Aorta (tissue), 5 donors: ENCODE measurements at regions not wholly inside any gene's neighbourhood (a gene's known extent, or its start where the extent isn't known, plus 50 kb on each side); places are given as distances from the start of the nearest gene placed in this dataset.

Experiments
- ATAC-seq: fragments of 200-7000 bp; cut with Tn5 transposase; one replicate; pipeline ENCODE4 v1.9.1; 2022; ENCODE audit warnings: moderate library complexity; ENCODE audit not compliant: low FRiP score
- DNase-seq, 2 donors: peaks; one replicate each; pipeline ENCODE4 v3.0.0-alpha.2; 2020
- H3K27ac ChIP-seq, 2 donors: one replicate each; pipeline ENCODE4 v1.5.1; 2013; ENCODE audit warnings: low read length in 2 of 2, mild to moderate bottlenecking in 2 of 2, moderate library complexity in 2 of 2, control low read depth in 1 of 2, inconsistent platforms in 1 of 2, low read depth in 1 of 2
- H3K27me3 ChIP-seq, 2 donors: one replicate each; pipeline ENCODE4 v1.6.1; 2013; ENCODE audit warnings: control low read depth in 1 of 2, low read length in 1 of 2, mild to moderate bottlenecking in 1 of 2, moderate library complexity in 1 of 2; ENCODE audit not compliant: insufficient read depth in 2 of 2, control insufficient read depth in 1 of 2
- H3K36me3 ChIP-seq, 2 donors: one replicate each; pipeline ENCODE4 v1.6.1; 2013; ENCODE audit warnings: control low read depth in 1 of 2, low read length in 1 of 2, mild to moderate bottlenecking in 1 of 2; ENCODE audit not compliant: insufficient read depth in 2 of 2, control insufficient read depth in 1 of 2
- H3K4me1 ChIP-seq, 2 donors: one replicate each; pipeline ENCODE4 v1.6.1; 2013; ENCODE audit warnings: low read length in 2 of 2, control low read depth in 1 of 2, mild to moderate bottlenecking in 1 of 2, moderate library complexity in 1 of 2; ENCODE audit not compliant: insufficient read depth in 2 of 2, control insufficient read depth in 1 of 2
- H3K4me3 ChIP-seq, 2 donors: one replicate each; pipeline ENCODE4 v1.5.1; 2013; ENCODE audit warnings: low read length in 2 of 2, control low read depth in 1 of 2, mild to moderate bottlenecking in 1 of 2
- H3K9me3 ChIP-seq: one replicate; pipeline ENCODE4 v1.6.1; 2013; ENCODE audit warnings: mild to moderate bottlenecking, low read length; ENCODE audit not compliant: control insufficient read depth
- WGBS, 2 donors: extraction: QIAGEN DNeasy Blood & Tissue Kit; methylation state at CpG; one replicate each; pipeline ENCODE4 v1.1.7; 2013; 5-methylcytosine and 5-hydroxymethylcytosine counted together
- intact Hi-C, 2 donors: fragments of 100-400 bp; cut with DNase I; formaldehyde crosslinking; loops; one replicate each; pipeline versions ENCODE4 v1.14.2 to v1.15.0; 2022
- donor health status: healthy with polysubstance abuse.
- donor health status: Bipolar disorder and iron deficiency.
- donor health status: DM: no; HTN: no; CAD: no.
- donor health status: DM: no; HTN: no; CAD: no.
- donor health status: DM: yes; HTN: yes; CAD: no.

DNA sequence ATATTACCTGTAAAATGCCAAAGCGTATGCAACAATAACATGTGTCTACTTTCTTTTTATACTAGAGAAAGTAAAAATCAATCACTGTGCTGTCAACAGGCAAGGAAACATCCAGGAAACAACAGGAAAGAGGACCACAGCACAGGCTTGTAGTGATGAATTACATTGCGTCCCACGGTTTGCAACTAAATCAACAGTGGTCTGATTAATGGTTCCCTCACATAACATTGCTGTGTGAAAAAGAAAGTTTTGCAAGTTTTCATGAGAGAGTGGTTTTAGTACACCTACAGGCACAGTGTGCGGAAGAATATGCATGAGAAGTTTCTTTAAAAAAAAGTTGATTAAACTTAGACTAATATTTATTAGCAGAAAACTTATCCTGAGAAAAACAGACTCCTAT is 329.5 kb upstream of the HSF2 start:
- Histone ChIP-seq H3K4me1 (no peaks in the 10 kb centered on the region), H3K4me3 (no peak overlapping the region), H3K27ac (no peak overlapping the region), H3K36me3 (no peaks in the 10 kb centered on the region), H3K27me3 (no peaks in the 10 kb centered on the region), H3K9me3 (no peaks in the 10 kb centered on the region)
- intact Hi-C loops = no loop called here
- ATAC-seq (no peak), DNase-seq (no peak)
- WGBS, 2 donors = 52 to 57% methylated on average over 4 of the region's 4 CpGs

- Histone ChIP-seq H3K27me3 (no peaks in the 10 kb centered on the region), H3K9me3 (no peaks in the 10 kb centered on the region), H3K4me1 (no peaks in the 10 kb centered on the region), H3K36me3 (no peaks in the 10 kb centered on the region), H3K4me3 (no peak overlapping the region), H3K27ac (no peak overlapping the region)
- intact Hi-C loops = no loop called here
- WGBS, 2 donors = 88 to 94% methylated on average over 8 of the region's 8 CpGs
- no peak for ATAC-seq
- DNase-seq = no peak
These were observed 327.3 kb upstream of the HSF2 start for GRCh38 chr6:122072014-122072647.

GRCh38 chr6:122075084-122075838 is 324.2 kb upstream of the HSF2 start:
- no peaks in the 10 kb centered on the region for H3K27me3 ChIP-seq
- ATAC-seq (no peak), DNase-seq (no peak)
- no peaks in the 10 kb centered on the region for H3K9me3 ChIP-seq
- H3K4me1 ChIP-seq = no peaks in the 10 kb centered on the region
- intact Hi-C loops = no loop called here
- H3K36me3 ChIP-seq = no peaks in the 10 kb centered on the region
- H3K4me3 ChIP-seq = no peak overlapping the region
- no peak overlapping the region for H3K27ac ChIP-seq

DNA sequence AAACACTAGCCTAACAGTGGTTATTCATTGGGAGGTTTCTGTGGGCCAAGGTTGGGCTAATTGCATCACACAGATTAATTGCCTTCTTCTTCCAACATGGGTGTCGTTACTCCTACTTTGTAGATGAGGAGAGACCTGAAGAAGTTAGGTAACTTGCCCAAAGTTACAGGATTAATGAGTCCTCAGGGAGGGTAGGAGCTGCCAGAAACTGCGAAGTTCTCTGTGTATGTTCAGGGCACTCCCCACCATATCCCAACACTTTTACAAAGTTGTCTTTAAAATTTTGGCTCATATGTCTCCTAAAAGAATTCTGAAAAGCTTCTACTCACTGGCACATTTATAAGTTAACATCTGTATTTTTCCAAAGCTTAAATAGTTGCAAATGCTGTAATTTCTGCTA is 323.5 kb upstream of the HSF2 start:
- H3K9me3 ChIP-seq = no peaks in the 10 kb centered on the region
- ATAC-seq (peak; percentile 22), DNase-seq (no peak)
- H3K4me1 ChIP-seq = no peaks in the 10 kb centered on the region
- H3K36me3 ChIP-seq = no peaks in the 10 kb centered on the region
- intact Hi-C loops = no loop called here
- no peaks in the 10 kb centered on the region for H3K27me3 ChIP-seq
- no peak overlapping the region for H3K27ac ChIP-seq
- H3K4me3 ChIP-seq = no peak overlapping the region
- WGBS, 2 donors = 17 to 27% methylated on average over 2 of the region's 2 CpGs

DNA sequence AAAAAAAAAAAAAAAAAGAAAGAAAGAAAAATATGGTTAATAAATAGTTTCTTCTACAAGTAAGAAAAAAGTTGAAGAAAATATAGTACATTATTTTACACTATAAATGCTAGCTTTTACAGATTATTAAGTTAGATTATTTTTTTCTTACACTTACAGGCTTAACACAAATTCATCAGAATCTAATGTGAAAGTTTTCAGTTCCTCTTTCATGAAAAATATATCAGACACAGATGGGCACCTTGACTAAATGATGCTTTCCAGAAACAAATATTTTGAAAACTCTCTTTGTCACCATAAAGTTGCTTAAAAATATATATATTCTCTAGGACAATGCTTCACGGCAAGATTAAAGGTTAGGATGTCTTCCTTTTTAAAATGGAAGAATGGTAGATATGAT is 321.8 kb upstream of the HSF2 start:
- H3K36me3 ChIP-seq = no peaks in the 10 kb centered on the region
- no peak overlapping the region for H3K27ac ChIP-seq
- no peaks in the 10 kb centered on the region for H3K27me3 ChIP-seq
- no peaks in the 10 kb centered on the region for H3K9me3 ChIP-seq
- ATAC-seq = no peak
- intact Hi-C loops = no loop called here
- no peak for DNase-seq
- H3K4me1 ChIP-seq = no peaks in the 10 kb centered on the region
- no peak overlapping the region for H3K4me3 ChIP-seq
- 92 to 96% methylated on average over 1 of the region's 1 CpG for WGBS, 2 donors

DNA sequence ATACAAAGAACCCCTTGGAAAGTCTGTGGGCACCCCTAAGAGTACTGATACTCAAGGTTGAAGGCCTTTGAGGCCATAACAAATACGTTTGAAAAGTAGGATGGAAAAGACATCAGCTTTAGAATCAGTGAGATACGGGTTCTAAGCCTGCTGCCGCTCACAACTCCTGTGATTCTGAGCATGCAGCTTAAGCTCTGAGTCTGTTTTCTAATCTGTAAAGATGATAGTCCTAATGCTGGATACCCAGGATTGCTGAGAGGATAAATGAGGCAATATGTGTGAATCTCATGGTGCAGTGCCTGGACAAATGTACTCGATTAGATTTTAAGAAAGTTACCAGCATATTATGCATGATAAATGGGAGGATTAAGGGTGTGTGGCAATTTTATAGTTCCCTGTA is 321.0 kb upstream of the HSF2 start:
- no peaks in the 10 kb centered on the region for H3K9me3 ChIP-seq
- ATAC-seq (no peak), DNase-seq (no peak)
- intact Hi-C loops = no loop called here
- no peak overlapping the region for H3K4me3 ChIP-seq
- 73 to 80% methylated on average over 4 of the region's 4 CpGs for WGBS, 2 donors
- H3K27ac ChIP-seq = no peak overlapping the region
- H3K36me3 ChIP-seq = no peaks in the 10 kb centered on the region
- H3K27me3 ChIP-seq = no peaks in the 10 kb centered on the region
- no peaks in the 10 kb centered on the region for H3K4me1 ChIP-seq

- intact Hi-C loops = no loop called here
- WGBS, 2 donors = 35 to 41% methylated on average over 3 of the region's 3 CpGs
- Histone ChIP-seq H3K4me1 (no peaks in the 10 kb centered on the region), H3K36me3 (no peaks in the 10 kb centered on the region), H3K27ac (no peak overlapping the region), H3K9me3 (no peaks in the 10 kb centered on the region), H3K4me3 (no peak overlapping the region), H3K27me3 (no peaks in the 10 kb centered on the region)
- ATAC-seq (no peak), DNase-seq (no peak)
These were observed 319.5 kb upstream of the HSF2 start for GRCh38 chr6:122079916-122080315.

DNA sequence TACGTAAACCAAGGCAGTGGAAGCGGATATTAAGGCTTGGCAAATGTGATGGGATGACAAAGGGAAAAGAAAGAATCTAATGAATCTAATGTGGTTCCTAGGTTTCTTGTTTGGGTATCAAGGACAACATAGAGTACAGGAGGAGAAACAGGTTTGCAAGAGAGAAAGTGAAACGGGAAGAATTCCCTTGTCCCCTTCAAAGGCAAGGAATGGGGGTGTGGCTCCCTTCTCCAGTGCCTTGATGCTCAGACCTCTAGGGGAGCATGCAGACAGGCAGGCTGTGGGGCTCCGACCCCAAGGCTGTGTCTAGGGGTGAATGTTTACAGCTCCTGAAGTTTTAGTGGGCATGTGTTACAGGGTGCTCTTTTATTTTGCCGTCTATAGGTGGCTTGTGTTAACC is 317.5 kb upstream of the HSF2 start:
- intact Hi-C loops = no loop called here
- Histone ChIP-seq H3K36me3 (no peaks in the 10 kb centered on the region), H3K4me1 (no peaks in the 10 kb centered on the region), H3K27ac (no peak overlapping the region), H3K27me3 (no peaks in the 10 kb centered on the region), H3K9me3 (no peaks in the 10 kb centered on the region), H3K4me3 (no peak overlapping the region)
- WGBS, 2 donors = 83 to 85% methylated on average over 5 of the region's 5 CpGs
- DNase-seq = no peak
- ATAC-seq = no peak

DNA sequence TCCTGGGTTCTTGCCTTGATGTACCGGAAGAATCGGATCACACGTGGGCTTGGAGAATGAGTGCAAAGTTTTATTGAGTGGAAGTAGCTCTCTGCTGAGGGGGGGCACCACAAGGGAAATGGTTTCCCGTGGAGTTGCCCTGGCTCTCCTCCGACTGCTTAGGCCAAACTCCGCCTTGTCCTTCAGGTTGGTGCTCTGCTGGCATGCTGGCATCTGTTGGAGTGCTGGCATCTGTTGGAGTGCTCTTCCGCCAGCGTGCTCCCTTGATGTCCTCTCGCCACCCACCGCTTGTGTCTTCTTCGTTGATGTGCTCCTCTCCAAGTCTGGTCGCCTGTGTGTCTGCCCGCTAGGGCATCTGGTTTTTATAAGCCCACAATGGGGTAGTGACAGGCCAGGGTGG is 317.1 kb upstream of the HSF2 start:
- 89 to 91% methylated on average over 13 of the region's 13 CpGs for WGBS, 2 donors
- no peak overlapping the region for H3K4me3 ChIP-seq
- H3K27ac ChIP-seq = no peak overlapping the region
- no peaks in the 10 kb centered on the region for H3K36me3 ChIP-seq
- no peaks in the 10 kb centered on the region for H3K27me3 ChIP-seq
- ATAC-seq = no peak
- intact Hi-C loops = no loop called here
- no peaks in the 10 kb centered on the region for H3K4me1 ChIP-seq
- DNase-seq = no peak
- no peaks in the 10 kb centered on the region for H3K9me3 ChIP-seq
